GM12878 (cell line): ENCODE measurements at regions not wholly inside any gene's neighbourhood (a gene's known extent, or its start where the extent isn't known, plus 50 kb on each side); places are given as distances from the start of the nearest gene placed in this dataset.

Experiments used
- ATAC-seq: fragments of 200-7000 bp; cut with Tn5 transposase; 3 replicates; pipeline ENCODE4 v1.9.1; 2020; ENCODE audit warnings: mild to moderate bottlenecking, moderate library complexity
- BruUV-seq: library from RNA; stranded (reverse); fragments of 400-500 nt; replicated peaks from 2 replicates; lab custom pipeline; 2021; lab: Mats Ljungman, UMichigan
- CTCF ChIA-PET: fragments of 300-600 bp; sonication (Branson Sonifier 250); formaldehyde crosslinking; extraction: SDS; loops from one replicate; lab custom pipeline; 2021; ENCODE audit warnings: inconsistent platforms; lab: Yijun Ruan, JAX
- POLR2A ChIA-PET: fragments of 350-600 bp; formaldehyde crosslinking; extraction: SDS; loops from one replicate; lab custom pipeline; 2021; ENCODE audit warnings: inconsistent platforms; lab: Charles Lee
- RAD21 ChIA-PET: fragments of 300-600 bp; sonication (Branson Sonifier 250); formaldehyde crosslinking; loops from one replicate; lab custom pipeline; 2023; ENCODE audit warnings: antibody characterized with exemption; ENCODE audit not compliant: unreplicated experiment; lab: Charles Lee
- SMC1A ChIA-PET: fragments of 300-600 bp; sonication (Branson Sonifier 250); formaldehyde crosslinking; loops from one replicate; lab custom pipeline; 2023; ENCODE audit not compliant: unreplicated experiment, uncharacterized antibody; lab: Charles Lee
- DNase-seq: peaks from one replicate; pipeline ENCODE4 v3.0.0-alpha.2; 2011; ENCODE audit warnings: low read depth, low spot score
- FAIRE-seq: peaks from 3 replicates; lab custom pipeline; 2011; peaks lifted over from hg19 to GRCh38; lab: Jason Lieb, UNC
- H2AFZ ChIP-seq: 2 replicates; pipeline ENCODE4 v1.6.0; 2011; ENCODE audit warnings: low read depth, low read length, control low read depth; ENCODE audit not compliant: control insufficient read depth
- H3K27ac ChIP-seq: 2 replicates; pipeline ENCODE4 v1.5.1; 2011; ENCODE audit warnings: control low read depth; ENCODE audit not compliant: control insufficient read depth, insufficient read depth
- H3K27me3 ChIP-seq, 2 experiments: replicated peaks in 1 of 2; 2 replicates each; pipeline versions ENCODE4 v1.6.0 to v1.6.1; 2011; ENCODE audit warnings: low read length in 1 of 2; ENCODE audit not compliant: control insufficient read depth in 2 of 2, insufficient read depth in 2 of 2
- H3K36me3 ChIP-seq, 2 experiments: 2 replicates each; pipeline ENCODE4 v1.5.1; 2011; ENCODE audit warnings: low read length in 1 of 2; ENCODE audit not compliant: control insufficient read depth in 2 of 2, insufficient read depth in 2 of 2
- H3K4me1 ChIP-seq: 2 replicates; pipeline ENCODE4 v1.6.1; 2011; ENCODE audit warnings: mild to moderate bottlenecking, low read length, moderate library complexity, mixed read lengths; ENCODE audit not compliant: control insufficient read depth, insufficient read depth
- H3K4me2 ChIP-seq: 2 replicates; pipeline ENCODE4 v1.6.0; 2011; ENCODE audit warnings: control low read depth; ENCODE audit not compliant: control insufficient read depth, insufficient read depth
- H3K4me3 ChIP-seq: fragments of 200-600 bp; sonication (generic); 2 replicates; pipeline ENCODE4 v1.5.1; 2016
- H3K79me2 ChIP-seq: 2 replicates; pipeline ENCODE4 v1.6.0; 2011; ENCODE audit warnings: low read length; ENCODE audit not compliant: control insufficient read depth, insufficient read depth
- H3K9ac ChIP-seq: 2 replicates; pipeline ENCODE4 v1.8.0; 2011; ENCODE audit warnings: low read length, control low read depth, mixed read lengths; ENCODE audit not compliant: control insufficient read depth, insufficient read depth
- H3K9me3 ChIP-seq: replicated peaks from 3 replicates; pipeline ENCODE4 v1.5.1; 2011; ENCODE audit warnings: mild to moderate bottlenecking, low read length; ENCODE audit not compliant: control insufficient read depth, insufficient read depth
- H4K20me1 ChIP-seq: 2 replicates; pipeline ENCODE4 v1.6.0; 2011; ENCODE audit not compliant: control insufficient read depth, insufficient read depth
- CBX3 ChIP-seq: fragments of 200-600 bp; sonication (generic); IDR thresholded peaks from 2 replicates; pipeline ENCODE4 v1.6.1; 2016; ENCODE audit warnings: low read depth, borderline replicate concordance
- FOS ChIP-seq: IDR thresholded peaks from 3 replicates; pipeline ENCODE4 v1.6.1; 2011; ENCODE audit warnings: borderline replicate concordance; ENCODE audit not compliant: insufficient read length; ENCODE audit errors: extremely low read depth
- KDM1A ChIP-seq: fragments of 200-600 bp; sonication (generic); IDR thresholded peaks from 2 replicates; pipeline ENCODE4 v1.6.1; 2016; ENCODE audit warnings: borderline replicate concordance
- NFIC ChIP-seq: IDR thresholded peaks from 2 replicates; pipeline ENCODE4 v1.6.1; 2012; ENCODE audit warnings: low read depth, mild to moderate bottlenecking, inconsistent platforms, low read length, moderate library complexity
- NFYA ChIP-seq: IDR thresholded peaks from 2 replicates; pipeline ENCODE4 v1.6.1; 2011; ENCODE audit warnings: low read depth, mild to moderate bottlenecking, low read length, improper control_type of control experiment, borderline replicate concordance
- POLR2AphosphoS5 ChIP-seq: IDR thresholded peaks from 2 replicates; pipeline ENCODE4 v1.6.1; 2011; ENCODE audit warnings: mild to moderate bottlenecking, low read length, inconsistent platforms
- SREBF2 ChIP-seq: IDR thresholded peaks from 2 replicates; pipeline ENCODE4 v1.6.1; 2012; ENCODE audit warnings: mild to moderate bottlenecking, low read length
- WGBS: methylation state at CpG from one replicate; pipeline ENCODE4 v1.1.6; 2016; ENCODE audit warnings: low lambda C conversion rate; ENCODE audit not compliant: insufficient replicate concordance, insufficient coverage; ENCODE audit errors: missing lambda C conversion rate; 5-methylcytosine and 5-hydroxymethylcytosine counted together
- in situ Hi-C: fragments of 300-500 bp; cut with MboI; formaldehyde crosslinking; loops from 9 replicates; pipeline ENCODE4 v1.14.3; 2018; ENCODE audit warnings: mixed read lengths
- intact Hi-C: fragments of 100-400 bp; cut with micrococcal nuclease; formaldehyde crosslinking; loops from one replicate; pipeline ENCODE4 v1.14.2; 2022; ENCODE audit not compliant: unreplicated experiment
- TF ChIP-seq, protein P1 (sequence below): fragments of 450-650 bp; IDR thresholded peaks from 2 replicates; pipeline ENCODE4 v1.6.1; 2017; ENCODE audit warnings: low read depth, mild to moderate bottlenecking, moderate library complexity
- TF ChIP-seq, protein P2 (sequence below): IDR thresholded peaks from 2 replicates; pipeline ENCODE4 v1.6.1; 2012; ENCODE audit warnings: low read depth, low read length, improper control_type of control experiment

DNA sequence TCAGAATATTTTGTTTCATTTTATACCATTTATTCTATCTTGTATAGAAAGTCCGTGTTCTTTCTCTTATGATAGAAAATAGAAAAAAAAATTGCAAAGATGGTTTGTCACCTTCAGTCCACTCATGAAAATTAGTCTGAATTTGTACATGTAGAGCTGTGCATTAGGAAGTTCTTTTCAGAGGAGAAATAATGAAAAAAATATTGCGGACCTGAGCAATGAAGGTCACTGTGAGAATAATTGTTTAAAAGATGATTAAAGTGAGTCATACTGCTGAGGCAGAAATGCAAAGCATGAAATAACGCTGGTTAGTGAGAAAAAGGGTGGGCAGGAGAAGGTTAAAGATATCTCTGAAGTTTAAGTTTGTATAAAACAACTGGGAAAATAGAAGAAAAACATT lies 431.1 kb downstream of the TMX3 start:
- ATAC-seq (no peak), FAIRE-seq (no peak), DNase-seq (no peak)
- WGBS: 2% methylated on average over 3 of the region's 3 CpGs
- H3K79me2 ChIP-seq: no peaks in the 10 kb centered on the region
- TF ChIP-seq FOS (no peak), SREBF2 (no peak), CBX3 (no peak), NFYA (no peak), NFIC (no peak), POLR2AphosphoS5 (no peak), KDM1A (no peak)
- TF ChIP-seq, protein P1, sequence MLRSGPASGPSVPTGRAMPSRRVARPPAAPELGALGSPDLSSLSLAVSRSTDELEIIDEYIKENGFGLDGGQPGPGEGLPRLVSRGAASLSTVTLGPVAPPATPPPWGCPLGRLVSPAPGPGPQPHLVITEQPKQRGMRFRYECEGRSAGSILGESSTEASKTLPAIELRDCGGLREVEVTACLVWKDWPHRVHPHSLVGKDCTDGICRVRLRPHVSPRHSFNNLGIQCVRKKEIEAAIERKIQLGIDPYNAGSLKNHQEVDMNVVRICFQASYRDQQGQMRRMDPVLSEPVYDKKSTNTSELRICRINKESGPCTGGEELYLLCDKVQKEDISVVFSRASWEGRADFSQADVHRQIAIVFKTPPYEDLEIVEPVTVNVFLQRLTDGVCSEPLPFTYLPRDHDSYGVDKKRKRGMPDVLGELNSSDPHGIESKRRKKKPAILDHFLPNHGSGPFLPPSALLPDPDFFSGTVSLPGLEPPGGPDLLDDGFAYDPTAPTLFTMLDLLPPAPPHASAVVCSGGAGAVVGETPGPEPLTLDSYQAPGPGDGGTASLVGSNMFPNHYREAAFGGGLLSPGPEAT: no peak
- TF ChIP-seq, protein P2, sequence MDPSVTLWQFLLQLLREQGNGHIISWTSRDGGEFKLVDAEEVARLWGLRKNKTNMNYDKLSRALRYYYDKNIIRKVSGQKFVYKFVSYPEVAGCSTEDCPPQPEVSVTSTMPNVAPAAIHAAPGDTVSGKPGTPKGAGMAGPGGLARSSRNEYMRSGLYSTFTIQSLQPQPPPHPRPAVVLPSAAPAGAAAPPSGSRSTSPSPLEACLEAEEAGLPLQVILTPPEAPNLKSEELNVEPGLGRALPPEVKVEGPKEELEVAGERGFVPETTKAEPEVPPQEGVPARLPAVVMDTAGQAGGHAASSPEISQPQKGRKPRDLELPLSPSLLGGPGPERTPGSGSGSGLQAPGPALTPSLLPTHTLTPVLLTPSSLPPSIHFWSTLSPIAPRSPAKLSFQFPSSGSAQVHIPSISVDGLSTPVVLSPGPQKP: no peak
- H3K4me2 ChIP-seq: no peak overlapping the region
- ChIA-PET RAD21 (no interaction called here), CTCF (no interaction called here), POLR2A (no interaction called here), SMC1A (no interaction called here)
- no peaks in the 10 kb centered on the region for H3K36me3 ChIP-seq
- no peaks in the 10 kb centered on the region for H3K27me3 ChIP-seq
- no peak overlapping the region for H3K9ac ChIP-seq
- in situ Hi-C loops: no loop called here
- BruUV-seq: no TSS peak
- no peaks in the 10 kb centered on the region for H3K4me1 ChIP-seq
- H3K9me3 ChIP-seq: no peaks in the 10 kb centered on the region
- H4K20me1 ChIP-seq: no peaks in the 10 kb centered on the region
- intact Hi-C loops: no loop called here
- no peak overlapping the region for H3K27ac ChIP-seq
- no peak overlapping the region for H2AFZ ChIP-seq
- no peak overlapping the region for H3K4me3 ChIP-seq
